Urinary bladder (tissue), 3 donors: ENCODE measurements at regions not wholly inside any gene's neighbourhood (a gene's known extent, or its start where the extent isn't known, plus 50 kb on each side); places are given as distances from the start of the nearest gene placed in this dataset.

Experiments used
- DNase-seq: peaks from one replicate; pipeline ENCODE4 v3.0.0-alpha.2; 2015; ENCODE audit errors: extremely low spot score
- H3K27ac ChIP-seq: one replicate; pipeline ENCODE4 v1.5.1; 2013; ENCODE audit warnings: low read depth, mild to moderate bottlenecking, moderate library complexity
- H3K36me3 ChIP-seq: one replicate; pipeline ENCODE4 v1.6.1; 2013; ENCODE audit warnings: mild to moderate bottlenecking, moderate library complexity; ENCODE audit not compliant: insufficient read depth
- H3K4me1 ChIP-seq: one replicate; pipeline ENCODE4 v1.6.1; 2013; ENCODE audit warnings: mild to moderate bottlenecking, moderate library complexity; ENCODE audit not compliant: insufficient read depth
- H3K4me3 ChIP-seq: one replicate; pipeline ENCODE4 v1.5.1; 2013; ENCODE audit warnings: low read depth, low read length
- WGBS: extraction: QIAGEN DNeasy Blood & Tissue Kit; methylation state at CpG from one replicate; pipeline ENCODE4 v1.1.7; 2013; 5-methylcytosine and 5-hydroxymethylcytosine counted together
- donor health status: healthy with polysubstance abuse.
- donor health status: healthy.

DNA sequence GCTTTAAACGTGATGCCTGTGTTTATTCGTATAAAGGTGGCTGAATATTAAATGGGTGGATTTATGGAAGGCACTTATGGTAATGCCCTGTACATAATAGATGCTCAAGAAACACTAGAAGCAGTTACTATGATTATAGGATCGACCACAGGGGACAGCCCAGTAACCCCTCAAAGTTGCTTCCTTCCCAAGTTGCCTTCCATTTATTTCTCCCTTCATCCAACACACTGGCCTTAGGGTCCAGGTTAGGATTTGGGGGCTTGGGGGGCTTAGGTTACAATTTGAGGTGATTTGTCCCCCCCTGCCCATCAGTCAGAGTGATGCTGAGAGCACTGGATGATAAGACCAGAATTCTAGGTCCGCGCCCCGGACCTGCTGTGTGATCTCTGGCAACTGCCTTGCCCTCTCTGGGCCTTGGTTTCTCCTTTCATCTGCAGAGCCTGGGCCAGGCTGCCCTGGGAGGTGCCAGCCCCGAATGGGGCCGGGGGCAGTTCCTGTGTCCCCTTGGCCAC, 101.5 kb downstream of the CEBPB start:
- Histone ChIP-seq H3K27ac (peak overlapping the region; percentile 73), H3K36me3 (no peaks in the 10 kb centered on the region), H3K4me3 (no peak overlapping the region), H3K4me1 (no peaks in the 10 kb centered on the region)
- WGBS = 60% methylated on average over 8 of the region's 8 CpGs
- no peak for DNase-seq

DNA sequence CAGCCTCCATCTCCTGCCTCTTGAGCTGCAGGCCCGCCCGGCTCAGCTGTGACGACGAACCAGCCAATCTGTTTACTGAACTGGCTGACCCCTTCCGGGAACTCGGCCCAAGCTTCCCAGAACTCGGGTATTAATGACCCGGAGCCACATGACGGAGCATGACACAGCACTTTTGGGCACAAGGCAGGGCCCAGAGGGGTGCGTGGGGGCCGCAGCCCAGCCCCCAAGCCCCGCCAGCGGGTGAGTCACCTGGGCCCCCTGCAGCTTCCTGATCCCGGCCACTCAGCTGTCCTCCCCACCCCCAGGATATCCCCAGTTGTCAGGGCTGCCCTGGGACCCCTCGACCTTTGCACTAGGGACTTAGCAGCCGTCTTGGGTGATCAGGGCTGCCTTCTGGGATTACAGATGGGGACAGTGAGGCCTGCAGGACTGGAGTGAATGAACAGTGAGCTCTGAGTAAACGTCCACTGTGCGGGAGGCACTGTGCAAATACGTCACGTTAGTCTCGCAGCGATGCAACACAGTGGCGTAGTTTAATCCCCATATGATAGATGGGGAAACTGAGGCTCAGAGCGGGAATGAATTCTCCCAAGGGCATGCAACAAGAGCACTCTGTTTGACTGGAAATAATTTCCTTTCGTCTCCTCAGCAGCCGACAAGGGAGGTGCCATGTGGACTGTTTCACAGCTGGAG, 102.1 kb downstream of the CEBPB start:
- Histone ChIP-seq H3K36me3 (no peaks in the 10 kb centered on the region), H3K27ac (peak overlapping the region; percentile 67), H3K4me3 (no peak overlapping the region), H3K4me1 (no peaks in the 10 kb centered on the region)
- DNase-seq = no peak
- WGBS = 38% methylated on average over 26 of the region's 26 CpGs

GRCh38 chr20:50293284-50294139, 102.9 kb downstream of the CEBPB start:
- Histone ChIP-seq H3K4me3 (no peak overlapping the region), H3K36me3 (no peaks in the 10 kb centered on the region), H3K4me1 (no peaks in the 10 kb centered on the region), H3K27ac (peak overlapping the region; percentile 67)
- no peak for DNase-seq
- 88% methylated on average over 21 of the region's 21 CpGs for WGBS

DNA sequence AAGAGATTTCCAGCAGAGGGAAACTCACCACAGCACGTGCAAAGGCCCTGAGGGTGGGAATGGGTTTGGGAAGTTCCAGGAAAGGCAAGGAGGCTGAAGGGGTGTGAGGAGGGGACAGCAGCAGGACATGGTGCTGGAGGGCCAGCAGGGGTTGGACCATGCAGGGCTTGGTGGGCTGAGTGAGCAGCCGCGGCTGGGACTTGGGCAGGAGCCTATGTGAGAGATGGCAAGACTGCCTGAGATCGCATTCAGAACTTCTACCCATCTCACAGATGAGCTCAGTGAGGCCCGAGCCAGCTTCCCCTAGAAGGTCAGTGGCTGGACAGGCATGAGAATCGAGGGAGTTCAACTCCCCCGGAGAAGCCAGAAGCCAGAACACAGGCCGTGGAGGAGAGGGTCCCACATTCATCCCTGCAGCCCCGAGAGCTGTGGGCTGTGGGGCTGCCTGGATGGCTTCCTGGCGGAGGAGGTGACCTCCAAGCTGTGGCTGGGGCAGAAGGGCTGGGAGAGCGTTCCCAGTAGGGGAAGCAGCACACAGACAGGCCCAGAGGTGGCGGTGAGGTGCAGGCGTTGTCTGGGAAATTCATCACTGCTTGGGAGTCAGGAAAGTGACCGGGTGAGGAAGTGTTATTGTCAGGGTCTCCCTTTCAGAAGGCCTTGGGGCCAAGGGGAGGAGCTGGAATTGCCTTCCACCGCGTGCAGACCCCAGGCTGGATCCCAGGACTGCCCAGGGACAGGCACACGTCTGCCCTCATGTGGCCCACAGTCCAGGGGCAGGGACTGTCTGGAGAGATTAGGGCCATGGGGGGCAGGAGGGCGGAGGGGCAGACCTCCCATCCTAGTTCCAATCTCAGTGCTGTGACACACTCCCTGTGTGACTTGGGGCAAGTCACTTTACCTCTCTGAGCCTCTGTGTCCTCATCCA, 103.8 kb downstream of the CEBPB start:
- Histone ChIP-seq H3K36me3 (no peaks in the 10 kb centered on the region), H3K27ac (no peak overlapping the region), H3K4me3 (no peak overlapping the region), H3K4me1 (no peaks in the 10 kb centered on the region)
- WGBS = 90% methylated on average over 18 of the region's 18 CpGs
- no peak for DNase-seq

DNA sequence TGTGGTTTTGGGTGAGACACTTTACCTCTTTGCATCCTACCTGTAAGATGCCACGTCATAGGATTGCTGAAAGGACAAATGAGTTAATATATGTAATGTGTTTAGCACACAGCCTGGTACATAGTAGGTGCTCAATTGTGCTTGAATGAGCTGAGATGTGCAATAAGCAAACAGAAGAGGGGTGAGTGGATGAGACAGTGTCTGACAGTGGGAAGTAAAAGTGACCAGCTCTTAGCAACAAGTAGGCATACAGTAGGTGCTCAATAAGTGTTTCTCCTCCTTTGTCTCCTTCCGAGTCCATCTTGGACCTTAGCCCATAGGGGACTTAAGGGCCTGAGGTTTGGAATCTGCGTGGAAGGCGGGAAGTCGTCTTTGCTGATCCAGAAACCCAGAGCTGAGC, 104.7 kb downstream of the CEBPB start:
- no peak overlapping the region for H3K27ac ChIP-seq
- no peak overlapping the region for H3K4me3 ChIP-seq
- 63% methylated on average over 5 of the region's 5 CpGs for WGBS
- no peaks in the 10 kb centered on the region for H3K36me3 ChIP-seq
- H3K4me1 ChIP-seq = no peaks in the 10 kb centered on the region
- no peak for DNase-seq

GRCh38 chr20:50295762-50296449, 105.3 kb downstream of the CEBPB start:
- 72% methylated on average over 20 of the region's 20 CpGs for WGBS

GRCh38 chr20:50296450-50297375, 106.1 kb downstream of the CEBPB start:
- 77% methylated on average over 18 of the region's 18 CpGs for WGBS
- Histone ChIP-seq H3K36me3 (no peaks in the 10 kb centered on the region), H3K4me1 (no peaks in the 10 kb centered on the region), H3K4me3 (no peak overlapping the region), H3K27ac (peak overlapping the region; percentile 40)
- DNase-seq = no peak

More at GRCh38 chr20:50295762-50296449, 105.3 kb downstream of the CEBPB start:
- Histone ChIP-seq H3K27ac (peak overlapping the region; percentile 25), H3K4me3 (no peak overlapping the region), H3K4me1 (no peaks in the 10 kb centered on the region), H3K36me3 (no peaks in the 10 kb centered on the region)
- DNase-seq = no peak

DNA sequence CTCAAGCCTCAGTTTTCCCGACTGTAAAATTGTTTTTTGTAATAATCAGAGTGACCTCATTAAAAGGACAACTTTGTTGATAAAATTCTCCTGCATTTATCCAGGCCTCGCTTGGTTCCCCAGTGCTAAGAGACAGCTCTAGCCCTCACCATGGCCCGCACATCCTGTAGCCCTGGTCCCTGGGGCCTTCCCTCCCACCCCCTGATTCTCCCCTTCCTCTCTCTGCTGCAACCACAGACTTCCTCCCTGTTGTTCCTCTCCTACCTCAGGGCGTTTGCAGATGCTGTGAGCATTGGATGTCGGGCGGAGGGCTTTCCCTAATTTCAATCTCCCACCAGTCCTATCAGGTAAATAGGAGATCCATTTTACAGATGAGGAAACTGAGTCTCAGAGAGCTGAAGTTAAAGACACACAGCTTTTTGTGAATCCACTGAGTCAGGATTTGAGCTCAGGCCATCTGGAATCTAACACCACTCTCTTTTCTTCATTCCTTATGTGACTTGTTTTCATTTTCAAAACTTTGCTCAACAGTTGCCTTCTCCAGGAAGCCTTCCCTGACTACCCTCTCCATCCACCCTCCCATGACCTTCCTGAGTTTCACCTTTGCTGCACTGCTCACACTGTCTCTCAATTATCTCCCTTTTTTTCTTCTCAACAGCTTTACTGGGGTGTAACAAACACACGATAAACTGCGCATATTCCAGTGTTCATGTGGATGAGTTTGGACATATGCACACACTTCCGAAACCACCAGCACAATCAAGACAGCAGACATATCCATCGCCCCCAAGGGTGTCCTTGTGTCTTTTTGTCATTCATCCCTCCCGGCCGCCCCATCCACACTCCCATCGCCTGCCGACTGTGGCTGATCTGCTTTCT, 107.1 kb downstream of the CEBPB start:
- no peak for DNase-seq
- H3K4me3 ChIP-seq = no peak overlapping the region
- WGBS = 84% methylated on average over 14 of the region's 14 CpGs
- H3K4me1 ChIP-seq = no peaks in the 10 kb centered on the region
- H3K36me3 ChIP-seq = no peaks in the 10 kb centered on the region
- no peak overlapping the region for H3K27ac ChIP-seq

DNA sequence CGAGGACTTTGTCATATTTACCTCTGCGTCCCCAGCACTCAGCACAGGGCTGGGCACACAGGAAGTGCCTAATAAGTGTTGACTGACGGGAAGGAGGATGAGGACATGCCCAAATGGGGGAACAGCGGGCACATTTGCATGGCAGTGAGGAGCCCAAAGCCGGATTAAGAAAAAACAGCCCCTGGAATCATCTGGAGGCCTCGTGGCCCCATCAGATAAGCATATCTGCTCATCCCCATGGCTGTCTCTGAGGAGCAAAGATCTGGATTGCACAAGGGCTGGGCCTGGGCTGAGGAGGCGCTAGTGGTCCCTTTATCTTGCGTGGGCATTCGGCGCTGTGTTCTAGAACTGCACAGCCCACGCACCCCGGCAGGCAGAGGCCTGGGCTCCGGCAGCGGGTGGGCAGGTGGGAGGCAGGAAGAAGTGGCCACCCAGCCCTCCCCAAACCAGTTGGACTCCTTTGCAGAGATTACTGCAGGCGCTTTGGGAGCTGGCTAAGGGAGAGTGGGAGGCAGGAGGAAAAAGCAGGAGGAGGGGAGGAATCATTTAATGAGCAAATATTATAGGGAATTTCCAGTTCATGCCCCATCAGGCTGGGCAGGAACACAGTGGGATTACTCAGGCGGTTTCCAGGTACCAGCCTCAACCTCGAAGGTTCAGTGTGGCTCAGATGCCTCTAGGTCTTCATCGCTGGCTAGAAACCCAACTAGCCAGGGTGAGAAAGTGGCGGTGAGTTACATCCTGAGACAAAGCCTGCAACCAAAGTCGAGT, 108.1 kb downstream of the CEBPB start:
- DNase-seq = no peak
- WGBS = 88% methylated on average over 20 of the region's 20 CpGs
- H3K27ac ChIP-seq = no peak overlapping the region

DNA sequence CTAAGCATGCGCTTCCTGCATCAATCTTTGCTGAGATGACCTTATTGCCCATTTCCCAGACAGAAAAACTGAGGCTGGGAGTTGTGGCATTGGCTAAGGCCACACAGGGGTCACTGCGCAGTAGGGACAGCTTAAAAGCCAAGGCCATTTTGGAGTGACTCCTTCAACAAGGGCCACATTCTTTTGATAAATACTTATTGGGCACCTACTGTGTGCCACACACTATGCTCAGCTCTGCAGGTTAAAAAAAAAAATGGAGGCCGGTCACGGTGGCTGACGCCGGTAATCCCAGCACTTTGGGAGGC, 108.6 kb downstream of the CEBPB start:
- Histone ChIP-seq H3K27ac (no peak overlapping the region), H3K4me3 (no peak overlapping the region), H3K4me1 (no peaks in the 10 kb centered on the region), H3K36me3 (no peaks in the 10 kb centered on the region)
- DNase-seq = no peak
- 97% methylated on average over 6 of the region's 6 CpGs for WGBS

More for the DNA sequence above, 108.1 kb downstream of the CEBPB start:
- Histone ChIP-seq H3K4me1 (no peaks in the 10 kb centered on the region), H3K4me3 (no peak overlapping the region), H3K36me3 (no peaks in the 10 kb centered on the region)

- DNase-seq = no peak
- H3K36me3 ChIP-seq = no peaks in the 10 kb centered on the region
- no peaks in the 10 kb centered on the region for H3K4me1 ChIP-seq
- H3K4me3 ChIP-seq = no peak overlapping the region
- 96% methylated on average over 3 of the region's 3 CpGs for WGBS
- no peak overlapping the region for H3K27ac ChIP-seq
These were observed 110.5 kb downstream of the CEBPB start for GRCh38 chr20:50301165-50301564.
